ENCODE measurements at regions not wholly inside any gene's neighbourhood (a gene's known extent, or its start where the extent isn't known, plus 50 kb on each side); places are given as distances from the start of the nearest gene placed in this dataset.
A peak's percentile ranks its signal among the peaks of the same experiment; 100 is the strongest.

DNA sequence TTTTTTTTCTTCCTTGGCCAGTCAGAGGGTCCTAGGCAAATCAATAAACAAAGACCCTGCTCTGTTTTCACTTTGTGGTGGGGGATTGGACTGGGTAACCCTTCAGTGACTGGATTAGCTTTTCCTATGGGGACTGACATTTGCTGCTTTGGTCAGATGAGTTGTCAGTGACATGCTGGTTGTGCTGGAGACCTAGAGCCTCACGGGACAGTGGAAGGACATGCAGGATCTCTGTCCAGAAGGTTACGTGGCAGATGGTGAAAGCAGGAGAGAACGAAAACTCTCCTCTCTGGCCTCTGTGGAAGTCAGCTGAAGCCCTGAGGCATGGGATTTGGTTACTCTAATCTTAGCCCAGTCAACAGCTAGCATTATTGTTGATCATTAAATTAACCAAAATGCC, 90.0 kb upstream of the BMPER start:
- no peak for DNase-seq (ENCODE audit: low read depth)

- no peak for DNase-seq (ENCODE audit: low read depth)
These were observed 89.2 kb upstream of the BMPER start for GRCh38 chr7:33816106-33816505.

DNA sequence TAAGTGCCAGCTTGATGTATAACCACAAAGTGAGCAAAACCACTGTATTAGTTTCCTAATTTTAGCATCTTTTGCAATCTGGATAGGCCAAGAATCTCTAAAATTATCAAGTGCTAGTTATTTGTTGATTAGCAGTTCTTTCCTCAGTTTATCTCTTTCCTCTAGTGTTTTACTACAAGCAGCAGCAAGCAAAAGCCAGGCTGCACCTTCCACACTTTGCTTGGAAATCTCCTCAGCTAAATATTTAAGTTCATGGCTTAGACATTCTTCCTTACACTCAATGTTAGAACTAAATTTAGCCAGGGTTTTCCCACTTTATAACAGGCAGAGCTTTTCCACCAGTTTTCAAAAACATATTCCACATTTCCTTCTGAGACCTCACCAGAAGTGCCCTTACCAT, 85.7 kb upstream of the BMPER start:
- no peak for DNase-seq (ENCODE audit: low read depth)

DNA sequence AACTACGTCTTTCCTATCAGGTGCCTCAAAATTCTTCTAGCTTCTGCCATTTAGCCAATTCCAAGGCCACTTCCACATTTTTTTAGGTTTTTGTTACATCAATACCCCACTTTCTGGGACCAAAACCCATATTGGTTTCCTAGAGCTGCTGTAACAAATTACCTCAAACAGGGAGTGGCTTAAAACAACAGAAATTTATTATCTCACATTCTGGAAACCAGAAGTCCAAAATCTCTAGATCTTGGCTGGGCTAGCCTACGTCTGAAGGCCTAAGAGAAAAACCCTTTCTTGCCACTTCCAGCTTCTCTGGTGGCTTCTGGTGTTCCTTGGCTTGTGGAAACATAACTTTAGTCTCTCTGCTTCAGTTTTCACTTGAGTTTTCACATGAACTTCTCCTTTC, 85.1 kb upstream of the BMPER start:
- DNase-seq (ENCODE audit: low read depth), result no peak

GRCh38 chr7:33821970-33822369, 83.4 kb upstream of the BMPER start:
- DNase-seq (ENCODE audit: low read depth), result no peak

- no peak for DNase-seq (ENCODE audit: low read depth)
These were observed 81.4 kb upstream of the BMPER start for GRCh38 chr7:33823913-33824312.

- no peak for DNase-seq (ENCODE audit: low read depth)
These were observed 80.4 kb upstream of the BMPER start for GRCh38 chr7:33824911-33825459.

DNA sequence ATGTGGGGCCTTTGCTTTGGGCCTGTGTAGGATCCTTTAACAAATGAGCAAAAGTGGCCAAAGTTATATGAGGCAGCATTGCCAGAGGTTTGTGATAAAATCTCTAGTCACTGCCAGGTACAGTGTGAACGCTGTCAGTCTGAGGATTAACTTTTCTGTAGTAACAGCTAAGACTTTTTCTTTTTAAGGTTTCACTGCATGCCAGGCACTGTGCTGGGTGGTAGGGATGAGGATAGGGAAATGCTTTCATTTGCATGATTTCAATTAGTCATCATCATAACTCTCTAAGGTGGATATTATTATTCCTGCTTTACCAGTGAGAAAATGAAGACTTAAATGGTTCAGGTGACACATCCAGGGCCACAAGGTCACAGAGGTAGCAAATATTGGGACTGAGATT, 79.7 kb upstream of the BMPER start:
- no peak for DNase-seq (ENCODE audit: low read depth)

DNA sequence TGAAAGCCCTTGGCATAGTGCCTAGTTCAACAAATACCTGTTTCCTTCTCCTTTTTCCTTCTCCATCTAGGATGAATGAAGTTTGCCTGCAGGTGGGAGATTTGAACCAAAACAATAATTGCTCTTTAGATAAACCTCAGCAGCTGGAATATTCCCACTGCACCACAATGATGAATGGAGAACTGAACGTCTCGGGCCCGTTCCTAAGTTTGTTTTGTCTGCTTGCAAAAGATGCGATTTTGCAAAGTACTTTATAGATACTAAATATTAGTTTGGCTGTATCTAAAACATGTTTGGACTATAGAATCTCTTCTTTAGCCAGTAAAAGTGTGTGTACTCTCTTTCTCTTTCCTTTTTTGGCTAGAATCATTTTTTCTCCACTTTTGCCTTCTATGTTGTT, 75.8 kb upstream of the BMPER start:
- no peak for DNase-seq (ENCODE audit: low read depth)

DNA sequence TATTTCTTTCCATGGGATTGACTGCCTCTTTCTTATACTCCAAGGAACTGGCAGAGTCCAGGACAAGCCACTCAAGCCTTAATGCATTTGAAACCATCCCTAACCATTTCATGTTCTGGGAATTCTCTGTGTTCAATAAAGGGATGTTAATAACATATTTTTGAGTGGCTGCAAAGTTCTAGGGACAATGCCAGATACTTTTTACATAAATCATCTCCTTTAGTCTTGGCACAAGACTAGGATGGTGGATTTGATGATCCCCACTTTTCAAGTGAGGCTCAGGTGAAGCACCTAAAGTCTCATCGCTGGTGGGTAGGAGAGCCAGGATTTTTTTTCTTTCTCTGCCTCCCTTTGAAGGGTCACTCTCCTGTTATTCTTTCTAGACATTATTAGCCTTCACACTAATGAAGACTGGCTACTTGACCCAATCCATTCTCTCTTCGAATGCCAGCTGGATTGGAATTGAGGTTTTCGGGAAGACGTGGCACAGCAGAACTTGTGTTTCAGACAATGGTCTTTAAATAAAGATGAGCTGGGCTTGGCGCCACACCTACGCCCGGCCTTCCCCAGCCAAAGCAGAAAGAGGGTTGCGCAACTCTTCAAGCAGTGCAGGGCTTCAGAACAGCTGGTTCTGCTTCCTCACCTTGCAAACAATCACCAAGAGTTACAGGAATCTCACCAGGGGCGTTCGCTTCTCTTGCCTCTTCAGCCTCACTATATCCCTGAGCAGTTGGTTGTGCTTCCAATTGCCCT, 73.8 kb upstream of the BMPER start:
- no peak for DNase-seq (ENCODE audit: low read depth)

- DNase-seq (ENCODE audit: low read depth), result no peak
These were observed 73.0 kb upstream of the BMPER start for GRCh38 chr7:33832271-33832721.

GRCh38 chr7:33836797-33837355, 68.5 kb upstream of the BMPER start:
- DNase-seq (ENCODE audit: low read depth), result peak; percentile 8

- DNase-seq (ENCODE audit: low read depth), result no peak
These were observed 67.9 kb upstream of the BMPER start for GRCh38 chr7:33837356-33837851.

- DNase-seq (ENCODE audit: low read depth), result no peak
These were observed 64.3 kb upstream of the BMPER start for GRCh38 chr7:33841031-33841430.

DNA sequence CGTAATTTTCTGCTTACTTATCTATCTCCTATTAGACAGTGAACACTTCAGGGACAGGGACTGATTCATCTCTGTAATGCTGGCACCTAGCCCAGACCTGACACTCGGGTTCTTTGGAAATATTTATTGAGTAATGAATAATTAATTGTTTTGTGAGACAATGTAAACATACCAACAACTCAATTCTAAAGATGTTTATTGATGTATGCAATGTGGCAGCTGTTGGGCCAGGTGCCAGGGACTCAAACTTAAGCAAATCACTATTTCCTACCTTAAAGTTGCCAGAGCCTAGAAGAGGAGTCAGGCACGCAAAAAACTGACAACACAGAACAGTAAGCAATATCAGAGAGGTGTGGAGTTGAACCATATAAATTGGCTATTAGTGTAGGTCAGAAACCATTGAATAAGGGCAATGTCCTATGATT, 63.6 kb upstream of the BMPER start:
- DNase-seq (ENCODE audit: low read depth), result no peak

DNA sequence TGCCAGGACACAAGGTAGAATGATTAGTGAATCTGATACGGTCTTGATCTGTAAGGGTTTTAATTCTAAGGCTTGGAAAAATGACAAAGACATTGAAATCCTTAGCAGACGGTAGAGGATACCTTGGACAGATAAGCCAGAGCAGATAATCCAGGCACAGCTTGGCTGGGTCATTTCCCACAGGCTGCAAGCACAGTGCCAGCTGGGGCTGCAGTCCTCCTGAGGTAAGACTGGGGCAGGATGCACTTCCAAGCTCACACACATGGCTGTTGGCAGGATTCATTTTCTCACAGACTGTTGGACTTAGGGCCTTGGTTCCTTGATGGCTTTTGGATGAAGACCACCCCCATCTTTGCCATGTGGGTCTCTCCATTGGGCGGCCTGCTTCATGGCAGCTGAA, 63.2 kb upstream of the BMPER start:
- DNase-seq (ENCODE audit: low read depth), result no peak

DNA sequence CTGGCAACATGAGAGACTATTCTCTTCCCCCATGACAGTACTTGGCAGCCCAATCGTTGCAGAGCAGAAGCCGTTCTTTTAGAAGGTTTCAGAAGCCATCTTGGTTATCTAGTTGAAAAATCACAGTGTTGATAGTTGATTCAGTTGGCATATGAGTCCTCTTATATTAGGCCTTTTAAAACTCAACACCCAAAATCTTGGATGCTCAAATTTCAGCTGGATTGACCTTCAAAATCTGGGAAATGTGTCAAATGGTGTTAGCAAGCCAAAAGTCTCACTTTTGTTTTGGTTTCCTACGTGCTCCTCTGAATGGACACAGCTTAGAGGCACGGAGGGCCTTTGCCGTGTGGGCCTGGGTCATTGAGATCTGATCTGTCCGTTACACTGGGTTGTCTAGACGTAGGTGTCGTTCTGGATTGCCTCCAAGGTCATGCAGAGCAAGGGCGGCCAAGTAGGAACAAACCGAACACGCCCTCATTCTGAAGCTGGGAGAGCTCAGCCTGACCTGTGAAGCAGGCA, 59.3 kb upstream of the BMPER start:
- DNase-seq (ENCODE audit: low read depth), result no peak

- DNase-seq (ENCODE audit: low read depth), result no peak
These were observed 56.3 kb upstream of the BMPER start for GRCh38 chr7:33849004-33849403.

GRCh38 chr7:33849971-33850559, 55.3 kb upstream of the BMPER start:
- no peak for DNase-seq (ENCODE audit: low read depth)

DNA sequence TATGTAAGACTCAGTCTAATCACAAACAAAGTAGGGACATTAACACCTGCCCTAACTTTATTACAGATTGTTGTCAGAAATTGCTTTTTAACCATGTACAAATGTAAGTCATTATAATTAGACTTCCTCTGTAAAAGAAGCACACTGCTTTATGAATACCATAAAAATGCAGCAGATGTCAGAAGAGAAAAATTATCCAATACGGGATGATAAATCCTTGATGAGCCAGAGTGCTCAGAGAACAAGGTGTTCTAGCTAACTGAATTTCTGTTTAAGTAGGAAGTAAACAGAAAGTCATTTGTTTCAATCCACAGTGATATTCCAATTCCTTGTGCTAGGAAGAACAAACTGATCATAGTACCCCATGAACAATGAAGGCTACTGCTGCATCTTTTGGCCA, 54.6 kb upstream of the BMPER start:
- no peak for DNase-seq (ENCODE audit: low read depth)

- no peak for DNase-seq (ENCODE audit: low read depth)
These were observed 52.5 kb upstream of the BMPER start for GRCh38 chr7:33852838-33853237.

- no peak for DNase-seq (ENCODE audit: low read depth)
These were observed 51.8 kb upstream of the BMPER start for GRCh38 chr7:33853361-33854062.
